ENCODE measurements at regions not wholly inside any gene's neighbourhood (a gene's known extent, or its start where the extent isn't known, plus 50 kb on each side); places are given as distances from the start of the nearest gene placed in this dataset.

- Histone ChIP-seq H3K9ac (replicated peaks in 1 of 4; ENCODE audit: extremely low read depth in 1 of 4, low read depth in 3 of 4, low read length in 3 of 4) (no peak overlapping the region), H3K9me3 (ENCODE audit: insufficient read depth in 2 of 2, low read depth in 1 of 2, low read length in 1 of 2) (no peaks in the 10 kb centered on the region), H2BK12ac (ENCODE audit: low read depth, low read length) (no peak overlapping the region), H4K91ac (replicated peaks; ENCODE audit: insufficient read length, low read length) (no peak overlapping the region), H4K5ac (ENCODE audit: insufficient read length, low read depth, low read length) (no peak overlapping the region), H3K27me3 (replicated peaks in 1 of 4; ENCODE audit: control insufficient read depth in 3 of 4, extremely low read depth in 1 of 4, insufficient read depth in 3 of 4, low read length in 3 of 4) (no peaks in the 10 kb centered on the region), H3K23me2 (ENCODE audit: low read depth, low read length) (no peaks in the 10 kb centered on the region), H4K8ac (ENCODE audit: extremely low read depth, insufficient read depth, low read length) (no peak overlapping the region), H2BK120ac (replicated peaks; ENCODE audit: low read depth, low read length) (no peak overlapping the region), H2BK20ac (ENCODE audit: low read length) (no peak overlapping the region), H2BK5ac (ENCODE audit: low read depth, low read length) (no peak overlapping the region), H3K14ac (ENCODE audit: insufficient read length) (no peak overlapping the region), H3K4me1 (replicated peaks in 1 of 4; ENCODE audit: control insufficient read depth in 3 of 4, insufficient read depth in 4 of 4, low read length in 3 of 4) (peaks cover 0 to 8% (median 5%) of the 10 kb centered on the region in 4 experiments; a peak in 4 of 7 replicates), H2AK5ac (ENCODE audit: low read depth, low read length) (no peak overlapping the region), H3K4ac (replicated peaks; ENCODE audit: insufficient read length, low read depth, low read length) (no peak overlapping the region), H3K23ac (ENCODE audit: insufficient read length) (no peak overlapping the region), H3K4me2 (ENCODE audit: insufficient read depth in 1 of 2, low read depth in 2 of 2, low read length in 2 of 2) (no peak overlapping the region), H3K4me3 (ENCODE audit: extremely low read depth in 1 of 4, insufficient read depth in 2 of 4, low read depth in 3 of 4, low read length in 4 of 4) (no peak overlapping the region), H3K79me2 (ENCODE audit: control insufficient read depth in 1 of 2, insufficient read depth in 2 of 2, low read length in 2 of 2) (no peaks in the 10 kb centered on the region), H4K20me1 (replicated peaks in 1 of 2; ENCODE audit: control insufficient read depth in 1 of 2, insufficient read depth in 2 of 2, low read length in 2 of 2) (no peaks in the 10 kb centered on the region), H3K79me1 (ENCODE audit: low read depth, low read length) (no peaks in the 10 kb centered on the region), H2AFZ (ENCODE audit: low read length) (no peak overlapping the region), H2BK15ac (ENCODE audit: low read length) (0 out of 2 replicates have a peak overlapping the region, but pooled peaks have one; percentile 61), H3K56ac (replicated peaks; ENCODE audit: insufficient read length, low read depth, low read length) (no peak overlapping the region), H3K18ac (ENCODE audit: extremely low read depth, low read length) (no peak overlapping the region), H3K36me3 (ENCODE audit: control insufficient read depth in 2 of 4, insufficient read depth in 4 of 4, low read length in 3 of 4) (no peaks in the 10 kb centered on the region), H3K27ac (ENCODE audit: low read depth, low read length) (no peak overlapping the region)
- ChIA-PET CTCF (ENCODE audit: partially characterized antibody) (interaction anchor here (1.6 to 1.8 kb wide), 2 partner anchors 11 to 196 kb away, joined by 3 to 9 read pairs; no protein-coding TSS in a partner anchor), POLR2A (ENCODE audit: partially characterized antibody) (no interaction called here)
- DNase-seq (ENCODE audit: low read depth in 1 of 2, low spot score in 2 of 2), result no peak
- FAIRE-seq, result no peak
- TF ChIP-seq GABPA (IDR thresholded peaks at IDR 0.05; ENCODE audit: borderline replicate concordance, insufficient read depth, low read length) (no peak), USF2 (IDR thresholded peaks at IDR 0.05; ENCODE audit: low read length) (no peak), JUN (IDR thresholded peaks at IDR 0.05; ENCODE audit: low read depth, low read length) (no peak), CTBP2 (IDR thresholded peaks at IDR 0.05; ENCODE audit: borderline replicate concordance, insufficient read depth, insufficient read length, low read length) (no peak), SUZ12 (IDR thresholded peaks at IDR 0.05; ENCODE audit: low read length) (no peak), TCF12 (IDR thresholded peaks at IDR 0.05; ENCODE audit: low read depth, low read length) (no peak), RBBP5 (IDR thresholded peaks at IDR 0.05; ENCODE audit: borderline replicate concordance, low read depth, low read length) (no peak), TEAD4 (IDR thresholded peaks at IDR 0.05; ENCODE audit: low read depth, low read length) (no peak), ZNF274 (IDR thresholded peaks at IDR 0.05; ENCODE audit: borderline replicate concordance, extremely low read depth, low read length) (no peak), CBX8 (IDR thresholded peaks at IDR 0.05; ENCODE audit: borderline replicate concordance, low read depth, low read length) (no peak), GTF2F1 (IDR thresholded peaks at IDR 0.05; ENCODE audit: borderline replicate concordance, low read depth, low read length) (no peak), RFX5 (IDR thresholded peaks at IDR 0.05; ENCODE audit: borderline replicate concordance, low read depth, low read length) (no peak), EGR1 (IDR thresholded peaks at IDR 0.05; ENCODE audit: borderline replicate concordance, low read depth, low read length) (no peak)
Observed at GRCh38 chr11:112599265-112599664, 338.6 kb upstream of the PLET1 start.

Measured in H1 (cell line).